ENCODE measurements at regions not wholly inside any gene's neighbourhood (a gene's known extent, or its start where the extent isn't known, plus 50 kb on each side); places are given as distances from the start of the nearest gene placed in this dataset.

- TF ChIP-seq CTCF (IDR thresholded peaks at IDR 0.05; ENCODE audit: poor library complexity) (no peak), EZH2phosphoT487 (IDR thresholded peaks at IDR 0.05; ENCODE audit: low read depth, severe bottlenecking, unreplicated experiment) (no peak), EZH2 (IDR thresholded peaks at IDR 0.05; ENCODE audit: borderline replicate concordance) (no peak)
Observed at GRCh38 chr7:33773053-33773452, 132.3 kb upstream of the BMPER start.
